Neural progenitor cell (in vitro differentiated cells): ENCODE measurements at regions not wholly inside any gene's neighbourhood (a gene's known extent, or its start where the extent isn't known, plus 50 kb on each side); places are given as distances from the start of the nearest gene placed in this dataset.

ENCODE experiments used
- DNase-seq: peaks from one replicate; pipeline ENCODE4 v3.0.0-alpha.2; 2016; ENCODE audit warnings: low spot score
- H2AFZ ChIP-seq: fragments of 200-600 bp; sonication (generic); replicated peaks from 2 replicates; pipeline ENCODE4 v1.6.1; 2016; ENCODE audit warnings: antibody characterized with exemption
- H3F3A ChIP-seq: fragments of 200-600 bp; sonication (generic); 2 replicates; pipeline ENCODE4 v1.6.1; 2016; ENCODE audit warnings: antibody characterized with exemption, low read depth
- H3K27ac ChIP-seq: fragments of 200-600 bp; sonication (generic); 2 replicates; pipeline ENCODE4 v1.5.1; 2016; ENCODE audit warnings: mild to moderate bottlenecking
- H3K27me3 ChIP-seq: fragments of 200-600 bp; sonication (generic); 2 replicates; pipeline ENCODE4 v1.6.1; 2016; ENCODE audit warnings: mild to moderate bottlenecking, moderate library complexity
- H3K36me3 ChIP-seq: fragments of 200-600 bp; sonication (generic); 2 replicates; pipeline ENCODE4 v1.5.1; 2016
- H3K4me1 ChIP-seq: fragments of 200-600 bp; sonication (generic); 2 replicates; pipeline ENCODE4 v1.6.1; 2016; ENCODE audit warnings: mixed run types
- H3K4me2 ChIP-seq: fragments of 200-600 bp; sonication (generic); 2 replicates; pipeline ENCODE4 v1.6.1; 2016
- H3K4me3 ChIP-seq: fragments of 200-600 bp; sonication (generic); 2 replicates; pipeline ENCODE4 v1.5.1; 2016
- H3K79me2 ChIP-seq: fragments of 200-600 bp; sonication (generic); 2 replicates; pipeline ENCODE4 v1.6.1; 2016; ENCODE audit warnings: low read depth
- H3K9ac ChIP-seq: fragments of 200-600 bp; sonication (generic); 2 replicates; pipeline ENCODE4 v1.6.1; 2016
- H3K9me3 ChIP-seq: fragments of 200-600 bp; sonication (generic); 2 replicates; pipeline ENCODE4 v1.5.1; 2016; ENCODE audit warnings: low read depth
- H4K20me1 ChIP-seq: fragments of 200-600 bp; sonication (generic); 2 replicates; pipeline ENCODE4 v1.6.1; 2016; ENCODE audit warnings: low read depth
- H3K27ac Mint-ChIP-seq: 3 replicates; pipeline ENCODE4 v1.8.0; 2021; ENCODE audit warnings: mixed read lengths
- H3K27me3 Mint-ChIP-seq: 2 replicates; pipeline ENCODE4 v1.8.0; 2022; ENCODE audit warnings: low read depth, mild to moderate bottlenecking, inconsistent platforms, moderate library complexity, mixed read lengths; ENCODE audit not compliant: insufficient read depth
- H3K36me3 Mint-ChIP-seq: 3 replicates; pipeline ENCODE4 v1.8.0; 2021; ENCODE audit warnings: mixed read lengths
- H3K4me1 Mint-ChIP-seq: 3 replicates; pipeline ENCODE4 v1.8.0; 2021; ENCODE audit warnings: mixed read lengths
- H3K4me3 Mint-ChIP-seq: 3 replicates; pipeline ENCODE4 v1.8.0; 2021; ENCODE audit warnings: mild to moderate bottlenecking, moderate library complexity, mixed read lengths
- H3K9me3 Mint-ChIP-seq: 3 replicates; pipeline ENCODE4 v1.8.0; 2020; ENCODE audit warnings: mixed read lengths
- EZH2 ChIP-seq: fragments of 200-600 bp; sonication (generic); IDR thresholded peaks from 2 replicates; pipeline ENCODE4 v1.6.1; 2017; ENCODE audit warnings: antibody characterized with exemption, mild to moderate bottlenecking, moderate library complexity
- EZH2phosphoT487 ChIP-seq: fragments of 200-600 bp; sonication (generic); IDR thresholded peaks from 2 replicates; pipeline ENCODE4 v1.6.1; 2017; ENCODE audit warnings: antibody characterized with exemption
- TF ChIP-seq, protein P1 (sequence below): fragments of 200-600 bp; sonication (generic); IDR thresholded peaks from 2 replicates; pipeline ENCODE4 v1.5.1; 2017; ENCODE audit warnings: antibody characterized with exemption, mild to moderate bottlenecking

DNA sequence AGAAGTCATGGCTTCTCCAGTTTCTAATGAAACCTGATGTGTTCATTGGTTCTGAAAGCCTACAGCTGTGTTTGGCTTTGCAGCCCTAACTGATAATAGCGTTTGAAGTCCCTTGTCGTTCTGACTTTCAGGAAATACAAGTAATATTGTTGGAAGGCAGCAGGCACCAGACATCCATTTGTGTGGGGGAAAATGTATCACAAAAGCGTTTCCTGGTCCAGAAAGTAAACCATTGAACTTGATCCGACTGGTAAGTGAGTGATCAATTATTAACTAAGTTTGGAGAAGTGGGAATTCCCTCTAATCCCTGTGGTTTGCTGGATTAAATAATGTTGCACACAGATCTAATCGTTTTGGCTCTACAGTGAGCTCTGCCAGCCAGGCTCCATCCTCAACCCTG lies 77.3 kb upstream of the LTA4H start:
- no peaks in the 10 kb centered on the region for H3K9me3 ChIP-seq
- H2AFZ ChIP-seq, result no peak overlapping the region
- no peak overlapping the region for H3K27ac ChIP-seq
- H3K4me3 Mint-ChIP-seq, result peak overlapping the region; percentile 5
- no peaks in the 10 kb centered on the region for H4K20me1 ChIP-seq
- no peak overlapping the region for H3K4me2 ChIP-seq
- peaks cover 6% of the 10 kb centered on the region for H3K27me3 Mint-ChIP-seq
- no peak for DNase-seq
- peaks cover 6% of the 10 kb centered on the region for H3K9me3 Mint-ChIP-seq
- H3F3A ChIP-seq, result no peaks in the 10 kb centered on the region
- H3K4me1 Mint-ChIP-seq, result peaks cover 21% of the 10 kb centered on the region
- H3K79me2 ChIP-seq, result no peaks in the 10 kb centered on the region
- no peak overlapping the region for H3K27ac Mint-ChIP-seq
- no peaks in the 10 kb centered on the region for H3K4me1 ChIP-seq
- no peaks in the 10 kb centered on the region for H3K27me3 ChIP-seq
- H3K36me3 Mint-ChIP-seq, result no peaks in the 10 kb centered on the region
- H3K36me3 ChIP-seq, result no peaks in the 10 kb centered on the region
- no peak overlapping the region for H3K9ac ChIP-seq
- H3K4me3 ChIP-seq, result no peak overlapping the region
- no peak for TF ChIP-seq EZH2
- TF ChIP-seq, protein P1, sequence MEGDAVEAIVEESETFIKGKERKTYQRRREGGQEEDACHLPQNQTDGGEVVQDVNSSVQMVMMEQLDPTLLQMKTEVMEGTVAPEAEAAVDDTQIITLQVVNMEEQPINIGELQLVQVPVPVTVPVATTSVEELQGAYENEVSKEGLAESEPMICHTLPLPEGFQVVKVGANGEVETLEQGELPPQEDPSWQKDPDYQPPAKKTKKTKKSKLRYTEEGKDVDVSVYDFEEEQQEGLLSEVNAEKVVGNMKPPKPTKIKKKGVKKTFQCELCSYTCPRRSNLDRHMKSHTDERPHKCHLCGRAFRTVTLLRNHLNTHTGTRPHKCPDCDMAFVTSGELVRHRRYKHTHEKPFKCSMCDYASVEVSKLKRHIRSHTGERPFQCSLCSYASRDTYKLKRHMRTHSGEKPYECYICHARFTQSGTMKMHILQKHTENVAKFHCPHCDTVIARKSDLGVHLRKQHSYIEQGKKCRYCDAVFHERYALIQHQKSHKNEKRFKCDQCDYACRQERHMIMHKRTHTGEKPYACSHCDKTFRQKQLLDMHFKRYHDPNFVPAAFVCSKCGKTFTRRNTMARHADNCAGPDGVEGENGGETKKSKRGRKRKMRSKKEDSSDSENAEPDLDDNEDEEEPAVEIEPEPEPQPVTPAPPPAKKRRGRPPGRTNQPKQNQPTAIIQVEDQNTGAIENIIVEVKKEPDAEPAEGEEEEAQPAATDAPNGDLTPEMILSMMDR, result no peak
- no peak for TF ChIP-seq EZH2phosphoT487

DNA sequence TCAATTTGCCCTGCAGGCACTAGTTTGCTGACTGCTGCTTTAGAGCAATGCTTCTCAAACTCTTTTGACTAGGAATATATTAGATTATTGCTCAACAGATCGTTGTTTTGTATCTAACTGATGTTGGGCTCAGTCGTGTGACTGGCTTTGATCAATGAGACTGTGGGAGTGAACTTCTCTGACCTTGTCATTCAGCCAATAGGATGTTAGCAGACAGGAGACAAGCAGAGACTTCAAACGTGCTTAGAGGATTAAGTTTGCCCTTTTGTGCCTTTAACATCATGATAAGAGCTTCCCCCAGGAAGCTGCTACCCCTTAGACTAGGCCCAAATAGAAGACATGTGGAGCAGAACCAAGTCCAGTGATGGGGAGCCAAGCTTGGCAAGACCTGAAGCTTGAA lies 76.7 kb upstream of the ELK3 start:
- DNase-seq, result no peak
- no peak overlapping the region for H3K27ac ChIP-seq
- no peaks in the 10 kb centered on the region for H3K79me2 ChIP-seq
- H3K27me3 ChIP-seq, result no peaks in the 10 kb centered on the region
- H3K27ac Mint-ChIP-seq, result peak overlapping the region; percentile 67
- no peaks in the 10 kb centered on the region for H3K36me3 ChIP-seq
- no peaks in the 10 kb centered on the region for H3K9me3 ChIP-seq
- peaks cover 7% of the 10 kb centered on the region for H3K27me3 Mint-ChIP-seq
- no peaks in the 10 kb centered on the region for H4K20me1 ChIP-seq
- peaks cover 4% of the 10 kb centered on the region for H3K4me1 ChIP-seq
- H3K4me2 ChIP-seq, result no peak overlapping the region
- H3K9me3 Mint-ChIP-seq, result no peaks in the 10 kb centered on the region
- no peak overlapping the region for H3K4me3 ChIP-seq
- H3K9ac ChIP-seq, result no peak overlapping the region
- H2AFZ ChIP-seq, result no peak overlapping the region
- H3K4me1 Mint-ChIP-seq, result peaks cover 33% of the 10 kb centered on the region
- peak overlapping the region; percentile 65 for H3K4me3 Mint-ChIP-seq
- no peaks in the 10 kb centered on the region for H3K36me3 Mint-ChIP-seq
- TF ChIP-seq EZH2phosphoT487 (no peak), EZH2 (no peak)
- TF ChIP-seq, protein P1, result no peak
- H3F3A ChIP-seq, result no peaks in the 10 kb centered on the region

DNA sequence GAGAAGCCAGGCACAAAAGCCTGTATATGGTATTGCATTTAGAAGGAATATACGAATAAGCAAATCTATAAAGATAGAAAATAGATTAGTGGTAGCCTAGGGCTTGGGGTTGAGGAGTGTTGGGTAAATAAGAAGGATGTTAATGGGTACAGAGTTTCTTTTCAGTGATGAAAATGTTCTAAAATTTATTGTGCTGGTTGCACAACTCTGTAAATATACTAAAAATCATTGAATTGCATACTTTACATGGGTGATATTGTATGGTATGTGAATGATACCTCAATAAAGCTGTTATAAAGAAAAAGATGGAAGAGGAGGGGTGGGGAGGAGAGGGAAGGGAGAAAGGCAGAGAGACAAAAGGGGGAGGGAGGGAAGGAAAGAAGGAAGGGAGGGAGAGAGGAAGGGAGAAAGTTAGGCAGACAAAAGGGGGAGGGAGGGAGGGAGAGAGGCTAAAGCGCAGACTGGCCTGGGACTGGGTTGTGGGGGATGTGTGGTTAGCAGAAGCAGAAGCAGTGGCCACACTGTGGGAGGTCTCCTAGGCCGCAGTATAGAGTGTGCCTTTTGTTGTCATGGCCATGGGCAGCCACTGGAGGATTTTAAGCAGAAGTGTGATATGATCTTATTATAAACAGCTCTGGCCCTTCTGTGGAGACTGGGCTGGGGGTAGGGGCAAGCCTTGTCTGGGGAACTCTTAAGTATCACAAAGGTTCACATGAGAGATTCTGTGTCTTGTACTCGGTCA lies 73.6 kb upstream of the ELK3 start:
- peaks cover 4% of the 10 kb centered on the region for H3K4me1 ChIP-seq
- no peak overlapping the region for H3K9ac ChIP-seq
- H3K27me3 ChIP-seq, result no peaks in the 10 kb centered on the region
- H3K27ac ChIP-seq, result no peak overlapping the region
- no peak overlapping the region for H3K4me3 ChIP-seq
- no peaks in the 10 kb centered on the region for H4K20me1 ChIP-seq
- no peak overlapping the region for H3K4me2 ChIP-seq
- Mint-ChIP-seq H3K27ac (peak overlapping the region; percentile 91), H3K4me1 (peaks cover 33% of the 10 kb centered on the region), H3K4me3 (peak overlapping the region; percentile 59), H3K36me3 (no peaks in the 10 kb centered on the region), H3K27me3 (peaks cover 10% of the 10 kb centered on the region), H3K9me3 (no peaks in the 10 kb centered on the region)
- H2AFZ ChIP-seq, result no peak overlapping the region
- TF ChIP-seq EZH2phosphoT487 (no peak), EZH2 (no peak)
- TF ChIP-seq, protein P1, result no peak
- DNase-seq, result peak; percentile 29
- no peaks in the 10 kb centered on the region for H3K79me2 ChIP-seq
- H3F3A ChIP-seq, result no peaks in the 10 kb centered on the region
- H3K36me3 ChIP-seq, result no peaks in the 10 kb centered on the region
- no peaks in the 10 kb centered on the region for H3K9me3 ChIP-seq
